MM.1S (cell line): ENCODE measurements at regions not wholly inside any gene's neighbourhood (a gene's known extent, or its start where the extent isn't known, plus 50 kb on each side); places are given as distances from the start of the nearest gene placed in this dataset.

ENCODE experiments used
- CTCF ChIP-seq: fragments of 300-600 bp; sonication (generic); IDR thresholded peaks from 2 replicates; pipeline ENCODE4 v1.5.1; 2016; ENCODE audit warnings: antibody characterized with exemption, low read length, mixed read lengths
- EZH2 ChIP-seq: fragments of 300-600 bp; sonication (generic); optimal IDR thresholded peaks from 2 replicates; pipeline ENCODE3; 2017; ENCODE audit warnings: low read depth, mild to moderate bottlenecking, antibody characterized with exemption, low read length, mixed read lengths

GRCh38 chr3:162152636-162153035 lies 656.0 kb downstream of the OTOL1 start:
- TF ChIP-seq CTCF = no peak
- TF ChIP-seq EZH2 = no peak
